GM08714 (cell line): ENCODE measurements at regions not wholly inside any gene's neighbourhood (a gene's known extent, or its start where the extent isn't known, plus 50 kb on each side); places are given as distances from the start of the nearest gene placed in this dataset.
"Not testable (repeated sequence)": the region's sequence is repeated elsewhere in the genome, so short reads cannot be mapped to it uniquely, and the experiment has no call there.

ENCODE experiments used
- H3K4me3 ChIP-seq: fragments of 200-500 bp; sonication (Bioruptor generic); 2 replicates; pipeline ENCODE4 v1.5.1; 2014; ENCODE audit warnings: mild to moderate bottlenecking, low read length, inconsistent platforms
- ZNF274 ChIP-seq: IDR thresholded peaks from 2 replicates; pipeline ENCODE4 v1.6.1; 2012; ENCODE audit warnings: mild to moderate bottlenecking, low read depth, low read length

GRCh38 chr9:39566782-39567181 is 211.3 kb downstream of the SPATA31A1 start:
- H3K4me3 ChIP-seq: not testable (repeated sequence)

GRCh38 chr9:39567396-39567795 is 211.9 kb downstream of the SPATA31A1 start:
- not testable (repeated sequence) for H3K4me3 ChIP-seq

GRCh38 chr9:39568900-39569299 is 213.4 kb downstream of the SPATA31A1 start:
- not testable (repeated sequence) for H3K4me3 ChIP-seq

DNA sequence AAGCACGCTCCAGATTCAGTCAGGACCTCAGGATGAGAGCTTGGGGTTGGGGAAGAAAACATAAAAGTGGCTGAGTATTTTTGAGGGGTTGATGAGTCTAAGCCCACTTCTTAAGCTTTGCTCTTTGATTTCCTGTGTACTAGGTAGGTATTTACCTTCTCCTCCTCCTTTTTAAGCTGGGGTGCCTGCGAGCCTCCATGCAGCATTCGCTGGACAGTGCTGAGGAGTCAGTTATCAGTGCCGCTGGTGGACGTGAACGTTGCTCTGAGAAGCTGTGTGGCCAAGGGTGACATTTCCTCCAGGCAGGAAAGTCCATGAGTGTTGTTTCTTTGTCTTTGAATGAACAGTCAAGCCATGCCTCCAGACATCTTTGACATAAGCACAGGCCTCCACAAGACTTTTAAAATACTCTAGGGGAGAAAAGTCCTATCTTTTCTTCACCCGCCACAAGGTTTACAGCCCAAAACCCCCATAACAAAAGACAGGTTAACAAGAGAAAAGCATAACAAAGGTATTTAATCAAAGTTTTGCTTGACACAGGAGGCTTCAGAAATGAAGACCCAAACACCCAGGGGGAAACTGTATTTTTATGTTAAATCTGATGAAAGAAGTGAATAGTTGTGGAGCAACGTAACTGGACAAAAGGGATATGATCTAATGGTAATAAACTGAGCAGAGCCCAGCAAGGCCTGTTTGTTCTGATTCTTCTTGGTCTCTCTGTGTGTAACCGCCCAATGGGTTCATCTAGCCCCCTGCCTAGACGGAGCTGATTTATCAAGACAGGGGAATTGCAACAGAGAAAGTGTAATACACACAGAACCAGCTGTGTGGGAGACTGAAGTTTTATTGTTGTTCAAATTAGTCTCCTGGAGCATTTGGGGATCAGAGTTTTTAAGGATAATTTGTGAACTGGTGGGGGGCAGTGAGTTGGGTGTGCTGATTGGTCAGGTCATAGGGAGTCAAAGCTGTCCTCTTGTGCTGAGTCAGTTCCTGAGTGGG is 217.9 kb downstream of the SPATA31A1 start:
- not testable (repeated sequence) for H3K4me3 ChIP-seq

GRCh38 chr9:39579000-39579399 is 223.5 kb downstream of the SPATA31A1 start:
- not testable (repeated sequence) for H3K4me3 ChIP-seq

DNA sequence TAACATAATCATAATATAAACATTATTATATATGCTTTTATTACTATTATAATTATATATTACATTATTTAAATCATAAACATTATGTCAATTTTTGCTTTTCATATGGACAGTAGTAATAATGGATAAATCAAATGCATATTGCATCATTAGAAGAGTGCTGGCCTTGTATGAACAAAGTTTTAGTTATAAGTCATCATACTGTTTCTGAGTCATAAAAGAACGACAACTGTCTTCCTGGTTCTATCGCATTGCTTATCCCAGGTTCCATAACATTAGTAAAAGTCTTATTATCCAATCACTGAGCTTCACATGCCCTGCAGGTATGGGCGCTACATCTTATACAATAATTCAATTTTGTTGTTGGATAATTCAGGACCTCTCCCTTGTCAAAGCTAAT is 225.8 kb downstream of the SPATA31A1 start:
- not testable (repeated sequence) for H3K4me3 ChIP-seq

GRCh38 chr9:39582677-39583412 is 227.4 kb downstream of the SPATA31A1 start:
- H3K4me3 ChIP-seq: not testable (repeated sequence)

GRCh38 chr9:39583413-39583747 is 227.9 kb downstream of the SPATA31A1 start:
- H3K4me3 ChIP-seq: not testable (repeated sequence)

- not testable (repeated sequence) for H3K4me3 ChIP-seq
Measured at GRCh38 chr9:39585233-39585632, 229.8 kb downstream of the SPATA31A1 start.

DNA sequence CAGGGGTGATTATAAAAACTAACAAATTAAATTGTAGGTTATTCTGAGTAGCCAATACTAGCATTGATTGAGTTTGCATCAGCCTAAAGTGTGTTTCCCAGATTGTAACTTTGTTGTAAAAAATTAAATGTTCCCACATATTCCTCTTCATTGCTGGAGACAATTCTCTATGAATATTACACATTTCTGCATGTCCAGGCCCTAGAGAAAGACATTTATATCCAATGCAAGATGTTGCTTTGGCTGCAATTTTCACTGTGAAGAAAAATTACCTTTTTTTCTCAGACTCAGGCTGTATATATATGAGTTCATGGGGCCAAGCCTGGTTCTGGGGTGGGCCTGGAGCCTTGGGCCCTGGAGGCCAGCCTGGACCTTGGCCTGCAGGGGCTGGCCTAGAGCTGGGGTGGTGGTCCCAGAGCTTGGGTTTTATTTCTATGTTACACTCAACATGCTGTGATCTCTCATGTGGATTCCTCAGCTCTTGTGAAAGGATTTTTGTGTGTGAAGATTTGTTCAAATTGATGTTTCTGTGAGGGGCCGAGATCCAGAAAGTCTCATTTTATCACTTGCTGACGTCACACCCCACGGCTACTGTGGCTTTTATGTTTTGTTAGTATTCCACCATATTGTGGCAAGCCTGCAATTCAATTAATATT is 232.5 kb downstream of the SPATA31A1 start:
- no peak overlapping the region for H3K4me3 ChIP-seq
- no peak for TF ChIP-seq ZNF274

DNA sequence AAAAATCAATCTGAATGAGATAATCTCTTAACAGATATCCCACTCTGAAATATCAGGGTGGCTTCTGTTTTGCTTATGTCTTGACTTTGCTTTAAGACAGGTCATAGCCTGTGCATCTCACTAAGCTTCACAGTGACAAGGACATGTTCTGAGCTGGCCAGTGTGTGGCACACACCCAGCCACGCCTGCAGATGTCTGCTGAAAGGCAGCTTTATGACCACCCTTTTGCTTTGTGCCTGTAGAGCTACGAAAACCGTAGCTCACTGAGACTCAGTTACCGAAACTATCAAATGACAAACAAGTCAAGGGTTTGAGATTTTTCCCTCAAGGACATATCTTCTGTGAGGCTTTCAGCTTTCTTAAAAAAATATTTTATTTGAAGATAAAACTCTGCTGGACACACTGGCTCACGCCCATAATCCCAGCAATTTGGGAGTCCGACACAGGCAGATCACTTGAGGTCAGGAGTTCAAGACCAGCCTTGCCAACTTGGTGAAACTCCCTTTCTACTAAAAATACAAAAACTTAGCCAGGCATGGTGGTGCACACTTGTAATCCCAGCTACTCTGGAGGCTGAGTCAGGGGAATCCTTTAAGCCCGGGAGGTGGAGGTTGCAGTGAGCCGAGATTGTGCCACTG is 233.2 kb downstream of the SPATA31A1 start:
- TF ChIP-seq ZNF274: no peak
- no peak overlapping the region for H3K4me3 ChIP-seq

GRCh38 chr9:39604089-39604488 is 248.6 kb downstream of the SPATA31A1 start:
- not testable (repeated sequence) for H3K4me3 ChIP-seq

- H3K4me3 ChIP-seq: not testable (repeated sequence)
Measured at GRCh38 chr9:39611449-39612231, 256.2 kb downstream of the SPATA31A1 start.

- not testable (repeated sequence) for H3K4me3 ChIP-seq
Measured at GRCh38 chr9:39616480-39616879, 261.0 kb downstream of the SPATA31A1 start.

DNA sequence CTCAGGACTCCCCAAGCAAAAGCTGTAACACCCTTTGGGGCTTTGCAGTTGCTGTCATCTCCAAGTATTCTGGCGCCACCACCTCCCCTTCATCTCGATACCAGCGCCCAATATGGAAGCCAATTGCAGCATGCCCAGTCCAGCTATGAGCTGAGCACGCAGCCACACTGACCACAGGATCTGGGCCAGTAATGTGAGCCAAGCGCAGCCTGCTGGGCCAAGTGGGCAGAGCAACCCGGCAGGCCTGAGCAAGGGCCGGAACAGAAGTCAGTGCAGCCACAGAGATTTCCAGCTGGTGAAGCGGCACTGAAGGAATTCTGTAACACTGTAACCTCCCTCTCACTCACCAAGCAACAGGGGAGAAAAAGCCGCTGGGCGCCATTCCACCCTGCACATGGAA is 268.6 kb downstream of the SPATA31A1 start:
- H3K4me3 ChIP-seq: not testable (repeated sequence)

- not testable (repeated sequence) for H3K4me3 ChIP-seq
Measured at GRCh38 chr9:39632071-39632470, 276.6 kb downstream of the SPATA31A1 start.

- not testable (repeated sequence) for H3K4me3 ChIP-seq
Measured at GRCh38 chr9:39649029-39649428, 293.6 kb downstream of the SPATA31A1 start.

- H3K4me3 ChIP-seq: not testable (repeated sequence)
Measured at GRCh38 chr9:39656960-39657603, 301.6 kb downstream of the SPATA31A1 start.

DNA sequence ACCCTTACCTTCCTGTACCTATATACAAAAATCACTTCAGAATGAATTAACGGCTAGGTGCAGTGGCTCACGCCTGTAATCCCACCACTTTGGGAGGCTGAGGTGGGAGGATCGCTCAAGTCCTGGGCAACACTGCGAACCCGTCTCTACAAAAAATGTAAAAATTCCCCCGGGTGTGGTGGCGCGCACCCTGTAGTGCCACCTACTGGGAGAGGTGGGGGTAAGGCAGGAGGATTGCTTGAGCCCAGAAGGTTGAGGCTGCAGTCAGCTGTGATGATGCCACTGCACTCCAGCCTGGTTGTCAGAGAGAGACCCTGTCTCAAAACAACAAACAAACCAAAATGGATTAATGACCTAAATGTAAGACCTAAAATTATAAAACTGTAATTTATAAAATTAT is 307.6 kb downstream of the SPATA31A1 start:
- H3K4me3 ChIP-seq: not testable (repeated sequence)

- not testable (repeated sequence) for H3K4me3 ChIP-seq
Measured at GRCh38 chr9:39663713-39664112, 308.2 kb downstream of the SPATA31A1 start.
